Gastrocnemius medialis (tissue), 4 donors: ENCODE measurements at regions not wholly inside any gene's neighbourhood (a gene's known extent, or its start where the extent isn't known, plus 50 kb on each side); places are given as distances from the start of the nearest gene placed in this dataset.

Source experiments
- POLR2A ChIP-seq, 2 donors: fragments of 450-650 bp; IDR thresholded peaks; one replicate each; pipeline ENCODE4 v1.6.1; 2017; ENCODE audit warnings: antibody characterized with exemption in 2 of 2, mild to moderate bottlenecking in 2 of 2, moderate library complexity in 2 of 2
- TF ChIP-seq, protein P1 (sequence below), 5 experiments: fragments of 450-650 bp in 3 of 5; fragments of 200-600 bp in 2 of 5; sonication (generic) in 2 of 5; IDR thresholded peaks in 4 of 5; conservative IDR thresholded peaks in 1 of 5; 1 replicate in 4 of 5; 2 replicates in 1 of 5; pipeline ENCODE4 v1.5.1; 2016 to 2019; ENCODE audit warnings: antibody characterized with exemption in 5 of 5, mild to moderate bottlenecking in 3 of 5, moderate library complexity in 3 of 5

DNA sequence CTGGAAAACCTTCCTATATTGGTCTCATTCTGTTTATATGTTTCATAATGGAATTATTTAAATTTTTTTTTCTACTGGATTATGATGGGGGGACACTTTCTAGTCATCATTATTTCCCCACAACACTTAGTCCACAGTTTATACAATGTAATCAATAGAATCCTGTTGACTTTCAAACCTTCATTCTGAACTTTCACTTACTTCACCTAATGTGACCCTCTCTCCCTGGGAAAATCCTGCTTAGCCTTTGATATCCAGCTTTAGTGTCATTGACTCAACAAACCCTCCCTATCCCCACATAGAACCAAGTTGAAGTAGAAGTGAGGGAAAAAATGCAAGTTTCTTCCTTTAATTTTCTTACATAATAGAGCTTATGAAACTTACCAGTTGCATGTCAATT lies 666.0 kb downstream of the MECOM start:
- TF ChIP-seq, protein P1, sequence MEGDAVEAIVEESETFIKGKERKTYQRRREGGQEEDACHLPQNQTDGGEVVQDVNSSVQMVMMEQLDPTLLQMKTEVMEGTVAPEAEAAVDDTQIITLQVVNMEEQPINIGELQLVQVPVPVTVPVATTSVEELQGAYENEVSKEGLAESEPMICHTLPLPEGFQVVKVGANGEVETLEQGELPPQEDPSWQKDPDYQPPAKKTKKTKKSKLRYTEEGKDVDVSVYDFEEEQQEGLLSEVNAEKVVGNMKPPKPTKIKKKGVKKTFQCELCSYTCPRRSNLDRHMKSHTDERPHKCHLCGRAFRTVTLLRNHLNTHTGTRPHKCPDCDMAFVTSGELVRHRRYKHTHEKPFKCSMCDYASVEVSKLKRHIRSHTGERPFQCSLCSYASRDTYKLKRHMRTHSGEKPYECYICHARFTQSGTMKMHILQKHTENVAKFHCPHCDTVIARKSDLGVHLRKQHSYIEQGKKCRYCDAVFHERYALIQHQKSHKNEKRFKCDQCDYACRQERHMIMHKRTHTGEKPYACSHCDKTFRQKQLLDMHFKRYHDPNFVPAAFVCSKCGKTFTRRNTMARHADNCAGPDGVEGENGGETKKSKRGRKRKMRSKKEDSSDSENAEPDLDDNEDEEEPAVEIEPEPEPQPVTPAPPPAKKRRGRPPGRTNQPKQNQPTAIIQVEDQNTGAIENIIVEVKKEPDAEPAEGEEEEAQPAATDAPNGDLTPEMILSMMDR (IDR thresholded peaks at IDR 0.05 in 4 of 5, conservative IDR thresholded peaks at IDR 0.05 in 1 of 5) = no peak
- TF ChIP-seq POLR2A (IDR thresholded peaks at IDR 0.05) = no peak
